Endothelial cell of umbilical vein (primary cell): ENCODE measurements at regions not wholly inside any gene's neighbourhood (a gene's known extent, or its start where the extent isn't known, plus 50 kb on each side); places are given as distances from the start of the nearest gene placed in this dataset.

Experiments used
- BruUV-seq: library from RNA; stranded (reverse); fragments of 400-500 nt; replicated peaks from 2 replicates; lab custom pipeline; 2021; lab: Mats Ljungman, UMichigan
- CTCF ChIA-PET: fragments of 300-600, 350-600 bp; sonication (Branson Sonifier 250); formaldehyde crosslinking; loops from one replicate; lab custom pipeline; 2021; ENCODE audit warnings: antibody characterized with exemption, inconsistent platforms; lab: Charles Lee
- POLR2A ChIA-PET: fragments of 300-600, 350-600 bp; sonication (Branson Sonifier 250); formaldehyde crosslinking; loops from one replicate; lab custom pipeline; 2021; ENCODE audit warnings: antibody characterized with exemption, inconsistent platforms; lab: Charles Lee
- DNase-seq: peaks from one replicate; pipeline ENCODE4 v3.0.0-alpha.2; 2011; ENCODE audit warnings: low read depth, low spot score
- FAIRE-seq: peaks from 2 replicates; lab custom pipeline; 2011; peaks lifted over from hg19 to GRCh38; lab: Jason Lieb, UNC
- H2AFZ ChIP-seq: 2 replicates; pipeline ENCODE4 v1.6.0; 2012; ENCODE audit warnings: low read depth, low read length, control low read depth, inconsistent platforms
- H3K27ac ChIP-seq: 2 replicates; pipeline ENCODE4 v1.5.1; 2011; ENCODE audit warnings: low read depth, mild to moderate bottlenecking, control low read depth, low read length, moderate library complexity; ENCODE audit not compliant: insufficient read depth
- H3K27me3 ChIP-seq, 2 experiments: 2 replicates each; pipeline versions ENCODE4 v1.6.0 to v1.6.1; 2011; ENCODE audit warnings: low read length in 2 of 2, mixed read lengths in 1 of 2; ENCODE audit not compliant: control insufficient read depth in 2 of 2, insufficient read depth in 2 of 2
- H3K36me3 ChIP-seq, 2 experiments: 2 replicates in 1 of 2; 3 replicates in 1 of 2; pipeline ENCODE4 v1.5.1; 2011; ENCODE audit warnings: low read length in 2 of 2, mild to moderate bottlenecking in 1 of 2, moderate library complexity in 1 of 2; ENCODE audit not compliant: control insufficient read depth in 2 of 2, insufficient read depth in 2 of 2; ENCODE audit errors: extremely low read depth in 1 of 2
- H3K4me1 ChIP-seq: 3 replicates; pipeline ENCODE4 v1.5.1; 2011; ENCODE audit warnings: mild to moderate bottlenecking, low read length; ENCODE audit not compliant: control insufficient read depth, insufficient read depth; ENCODE audit errors: extremely low read depth
- H3K4me2 ChIP-seq: 2 replicates; pipeline ENCODE4 v1.6.1; 2011; ENCODE audit warnings: low read length, control low read depth, mixed read lengths; ENCODE audit not compliant: insufficient read depth
- H3K4me3 ChIP-seq, 3 experiments: fragments of 200-600 bp in 1 of 3; sonication (generic), shearing (Covaris generic) in 1 of 3; replicated peaks in 1 of 3; 2 replicates each; pipeline ENCODE4 v1.5.1; 2011 to 2016; ENCODE audit warnings: control low read depth in 3 of 3, low read length in 3 of 3, mild to moderate bottlenecking in 2 of 3, inconsistent platforms in 1 of 3, low read depth in 1 of 3, moderate library complexity in 1 of 3; ENCODE audit not compliant: insufficient read depth in 1 of 3
- H3K79me2 ChIP-seq: 2 replicates; pipeline ENCODE4 v1.6.0; 2012; ENCODE audit warnings: low read length, inconsistent platforms; ENCODE audit not compliant: control insufficient read depth, insufficient read depth
- H3K9ac ChIP-seq: replicated peaks from 2 replicates; pipeline ENCODE3; 2011; ENCODE audit warnings: low read length, control low read depth; ENCODE audit not compliant: insufficient read depth; ENCODE audit errors: extremely low read depth
- H3K9me1 ChIP-seq: replicated peaks from 3 replicates; pipeline ENCODE4 v1.6.0; 2011; ENCODE audit warnings: mild to moderate bottlenecking, low read length; ENCODE audit not compliant: control insufficient read depth, insufficient read depth; ENCODE audit errors: extremely low read depth
- H3K9me3 ChIP-seq: replicated peaks from 2 replicates; pipeline ENCODE4 v1.5.1; 2012; ENCODE audit warnings: low read length, inconsistent platforms; ENCODE audit not compliant: control insufficient read depth, insufficient read depth
- H4K20me1 ChIP-seq: replicated peaks from 2 replicates; pipeline ENCODE3; 2011; ENCODE audit warnings: mild to moderate bottlenecking, low read length; ENCODE audit not compliant: control insufficient read depth, insufficient read depth; ENCODE audit errors: extremely low read depth
- EZH2 ChIP-seq: IDR thresholded peaks from 2 replicates; pipeline ENCODE4 v1.6.1; 2012; ENCODE audit warnings: borderline replicate concordance, low read depth, mild to moderate bottlenecking, moderate library complexity, low read length, inconsistent platforms; ENCODE audit not compliant: severe bottlenecking
- FOS ChIP-seq: IDR thresholded peaks from 2 replicates; pipeline ENCODE4 v1.6.1; 2011; ENCODE audit warnings: mild to moderate bottlenecking, low read length, moderate library complexity, borderline replicate concordance; ENCODE audit not compliant: insufficient read depth
- GATA2 ChIP-seq: IDR thresholded peaks from 2 replicates; pipeline ENCODE4 v1.7.0; 2011; ENCODE audit warnings: low read depth, mild to moderate bottlenecking, moderate library complexity, mixed read lengths, low read length; ENCODE audit not compliant: insufficient read length, insufficient read depth
- JUN ChIP-seq: IDR thresholded peaks from 2 replicates; pipeline ENCODE4 v1.6.1; 2011; ENCODE audit warnings: borderline replicate concordance, low read depth; ENCODE audit not compliant: insufficient read length, insufficient read depth
- MYC ChIP-seq: IDR thresholded peaks from one replicate; pipeline ENCODE4 v1.6.1; 2011; ENCODE audit warnings: mild to moderate bottlenecking, low read depth, low read length
- POLR2A ChIP-seq: IDR thresholded peaks from 2 replicates; pipeline ENCODE4 v1.6.1; 2012; ENCODE audit warnings: low read depth, mild to moderate bottlenecking, control low read depth, low read length
- POLR2AphosphoS5 ChIP-seq: IDR thresholded peaks from 2 replicates; pipeline ENCODE4 v1.6.1; 2012; ENCODE audit warnings: low read depth, mild to moderate bottlenecking, control low read depth, low read length, moderate library complexity; ENCODE audit not compliant: insufficient read depth
- dilution Hi-C: fragments of 300-500 bp; cut with MboI; formaldehyde crosslinking; loops from one replicate; pipeline ENCODE4 v1.15.0; 2019; ENCODE audit warnings: low sequenced_read_pairs; ENCODE audit not compliant: extremely low pct_ligation_motif_present
- intact Hi-C: fragments of 100-400 bp; cut with micrococcal nuclease; formaldehyde crosslinking; loops from one replicate; pipeline ENCODE4 v1.10.0; 2022
- TF ChIP-seq, protein P1 (sequence below): IDR thresholded peaks from 2 replicates; pipeline ENCODE4 v1.6.1; 2011; ENCODE audit not compliant: insufficient read depth, insufficient read length
- TF ChIP-seq, protein P2 (sequence below), 2 donors: IDR thresholded peaks; 1 replicate in 1 of 2; 2 replicates in 1 of 2; pipeline ENCODE4 v1.5.1; 2011; ENCODE audit warnings: low read length in 2 of 2, mild to moderate bottlenecking in 2 of 2, moderate library complexity in 2 of 2, control low read depth in 1 of 2, inconsistent platforms in 1 of 2, low read depth in 1 of 2; ENCODE audit not compliant: insufficient read depth in 1 of 2; ENCODE audit errors: extremely low read depth in 1 of 2

DNA sequence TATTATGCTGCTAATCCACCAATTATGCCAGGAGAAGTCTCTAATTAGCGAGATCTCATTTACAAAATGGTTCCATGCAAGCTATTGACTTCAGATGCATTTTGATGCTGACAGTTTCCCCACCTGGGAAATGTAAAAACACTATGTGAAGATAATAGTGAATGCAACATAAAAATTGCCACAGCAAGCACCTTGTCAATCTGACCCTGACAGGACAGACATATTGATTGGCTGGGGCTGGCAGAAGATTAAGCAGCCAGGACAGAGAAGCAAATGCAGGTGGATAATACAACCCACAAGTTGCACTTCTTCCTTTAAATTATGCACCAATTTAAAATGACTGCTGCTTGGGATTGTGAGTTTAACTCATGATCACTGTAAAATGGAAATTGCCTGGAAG, 642.8 kb upstream of the POT1 start:
- Histone ChIP-seq H3K4me3 (no peak overlapping the region), H3K9me3 (no peaks in the 10 kb centered on the region), H3K36me3 (no peaks in the 10 kb centered on the region), H3K27ac (no peak overlapping the region), H3K9ac (no peak overlapping the region), H3K4me1 (no peaks in the 10 kb centered on the region), H3K9me1 (no peaks in the 10 kb centered on the region), H3K4me2 (no peak overlapping the region), H4K20me1 (no peaks in the 10 kb centered on the region), H3K27me3 (no peaks in the 10 kb centered on the region), H3K79me2 (no peaks in the 10 kb centered on the region), H2AFZ (no peak overlapping the region)
- ChIA-PET CTCF (interaction anchor here (0.9 kb wide), 1 partner anchor 512 kb away, joined by 3 read pairs; no protein-coding TSS in a partner anchor), POLR2A (no interaction called here)
- no peak for FAIRE-seq
- no peak for DNase-seq
- intact Hi-C loops, result no loop called here
- TF ChIP-seq POLR2AphosphoS5 (no peak), EZH2 (no peak), JUN (no peak), FOS (no peak)
- TF ChIP-seq, protein P1, sequence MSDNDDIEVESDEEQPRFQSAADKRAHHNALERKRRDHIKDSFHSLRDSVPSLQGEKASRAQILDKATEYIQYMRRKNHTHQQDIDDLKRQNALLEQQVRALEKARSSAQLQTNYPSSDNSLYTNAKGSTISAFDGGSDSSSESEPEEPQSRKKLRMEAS, result no peak
- dilution Hi-C loops, result no loop called here
- no TSS peak for BruUV-seq

DNA sequence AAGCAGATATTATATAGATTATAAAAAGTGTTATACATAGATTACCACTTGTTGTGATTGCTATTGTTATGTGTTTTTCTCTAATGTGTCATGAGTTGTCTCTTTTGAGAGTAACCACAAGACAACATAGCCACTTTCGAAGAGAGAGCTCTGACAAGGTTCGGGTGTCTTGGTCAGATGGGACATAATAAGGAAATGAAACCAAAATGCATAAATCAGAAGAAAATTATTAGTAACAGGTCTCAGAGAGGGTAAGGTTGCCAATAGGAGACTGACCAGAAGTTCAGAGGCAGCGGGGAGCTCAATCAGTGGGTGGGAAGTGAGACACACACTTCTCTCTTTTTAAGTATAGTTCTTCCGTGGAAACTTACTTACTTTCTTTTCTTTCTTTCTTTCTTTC, 639.2 kb upstream of the POT1 start:
- H3K9me3 ChIP-seq, result no peaks in the 10 kb centered on the region
- H4K20me1 ChIP-seq, result no peaks in the 10 kb centered on the region
- DNase-seq, result no peak
- H3K79me2 ChIP-seq, result no peaks in the 10 kb centered on the region
- no peaks in the 10 kb centered on the region for H3K9me1 ChIP-seq
- H3K4me1 ChIP-seq, result no peaks in the 10 kb centered on the region
- H3K36me3 ChIP-seq, result no peaks in the 10 kb centered on the region
- H2AFZ ChIP-seq, result no peak overlapping the region
- intact Hi-C loops, result no loop called here
- no peak for FAIRE-seq
- H3K27me3 ChIP-seq, result no peaks in the 10 kb centered on the region
- ChIA-PET POLR2A (no interaction called here), CTCF (no interaction called here)
- no peak overlapping the region for H3K27ac ChIP-seq
- dilution Hi-C loops, result no loop called here
- TF ChIP-seq POLR2AphosphoS5, result no peak
- no peak for TF ChIP-seq GATA2
- TF ChIP-seq EZH2, result no peak
- no peak for TF ChIP-seq POLR2A
- TF ChIP-seq, protein P2, sequence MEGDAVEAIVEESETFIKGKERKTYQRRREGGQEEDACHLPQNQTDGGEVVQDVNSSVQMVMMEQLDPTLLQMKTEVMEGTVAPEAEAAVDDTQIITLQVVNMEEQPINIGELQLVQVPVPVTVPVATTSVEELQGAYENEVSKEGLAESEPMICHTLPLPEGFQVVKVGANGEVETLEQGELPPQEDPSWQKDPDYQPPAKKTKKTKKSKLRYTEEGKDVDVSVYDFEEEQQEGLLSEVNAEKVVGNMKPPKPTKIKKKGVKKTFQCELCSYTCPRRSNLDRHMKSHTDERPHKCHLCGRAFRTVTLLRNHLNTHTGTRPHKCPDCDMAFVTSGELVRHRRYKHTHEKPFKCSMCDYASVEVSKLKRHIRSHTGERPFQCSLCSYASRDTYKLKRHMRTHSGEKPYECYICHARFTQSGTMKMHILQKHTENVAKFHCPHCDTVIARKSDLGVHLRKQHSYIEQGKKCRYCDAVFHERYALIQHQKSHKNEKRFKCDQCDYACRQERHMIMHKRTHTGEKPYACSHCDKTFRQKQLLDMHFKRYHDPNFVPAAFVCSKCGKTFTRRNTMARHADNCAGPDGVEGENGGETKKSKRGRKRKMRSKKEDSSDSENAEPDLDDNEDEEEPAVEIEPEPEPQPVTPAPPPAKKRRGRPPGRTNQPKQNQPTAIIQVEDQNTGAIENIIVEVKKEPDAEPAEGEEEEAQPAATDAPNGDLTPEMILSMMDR (IDR thresholded peaks at IDR 0.05; ENCODE audit: extremely low read depth in 1 of 2, insufficient read depth in 1 of 2, low read depth in 1 of 2, low read length in 2 of 2), result no peak
- TF ChIP-seq MYC, result no peak
- no peak for TF ChIP-seq JUN
- TF ChIP-seq, protein P1, result no peak
- TF ChIP-seq FOS, result no peak
- H3K9ac ChIP-seq, result no peak overlapping the region
- no peak overlapping the region for H3K4me3 ChIP-seq
- BruUV-seq, result no TSS peak
- H3K4me2 ChIP-seq, result no peak overlapping the region
